Panc1 (cell line): ENCODE measurements at regions not wholly inside any gene's neighbourhood (a gene's known extent, or its start where the extent isn't known, plus 50 kb on each side); places are given as distances from the start of the nearest gene placed in this dataset.

Experiments used
- CTCF ChIP-seq: fragments of 450-650 bp; IDR thresholded peaks from 2 replicates; pipeline ENCODE4 v1.5.1; 2017; ENCODE audit warnings: mild to moderate bottlenecking
- REST ChIP-seq, 2 experiments: IDR thresholded peaks; 2 replicates each; pipeline ENCODE4 v1.6.1; 2011 to 2012; ENCODE audit warnings: low read depth in 2 of 2, control low read depth in 1 of 2, low read length in 1 of 2, mild to moderate bottlenecking in 1 of 2, moderate library complexity in 1 of 2; ENCODE audit not compliant: insufficient read depth in 1 of 2
- TCF7L2 ChIP-seq: IDR thresholded peaks from 2 replicates; pipeline ENCODE4 v1.6.1; 2011; ENCODE audit warnings: mild to moderate bottlenecking, low read depth, low read length, inconsistent platforms

- TF ChIP-seq CTCF (no peak), REST (IDR thresholded peaks at IDR 0.05; ENCODE audit: insufficient read depth in 1 of 2, low read depth in 2 of 2, low read length in 1 of 2) (no peak), TCF7L2 (no peak)
Measured at GRCh38 chr4:13877626-13878025, 250.1 kb upstream of the BOD1L1 start.
